GM12873 (cell line): ENCODE measurements at regions not wholly inside any gene's neighbourhood (a gene's known extent, or its start where the extent isn't known, plus 50 kb on each side); places are given as distances from the start of the nearest gene placed in this dataset.

Experiments used
- TF ChIP-seq, protein P1 (sequence below): IDR thresholded peaks from 2 replicates; pipeline ENCODE4 v1.5.1; 2012; ENCODE audit warnings: low read depth, mild to moderate bottlenecking, moderate library complexity, low read length, control low read depth; ENCODE audit not compliant: insufficient read depth; ENCODE audit errors: missing control alignments

DNA sequence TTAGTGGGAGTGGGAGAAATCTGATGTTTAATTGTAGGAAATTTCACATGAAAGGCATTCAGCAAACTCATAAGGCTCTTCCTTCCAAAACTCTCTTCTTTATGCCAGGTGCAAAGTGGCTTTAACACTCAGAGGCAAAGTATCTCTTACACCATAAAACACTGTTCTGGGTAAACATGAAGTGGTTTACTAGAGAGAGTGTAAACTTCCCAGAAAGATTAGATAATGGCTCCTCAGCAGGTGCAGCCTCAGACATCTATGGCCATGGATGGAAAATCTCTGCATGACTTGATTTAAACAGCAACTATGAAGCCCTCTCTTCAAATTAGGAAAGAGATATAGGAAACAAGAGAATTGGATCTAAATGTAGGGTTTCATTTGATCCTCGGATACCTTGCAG lies 583.1 kb upstream of the SALL1 start:
- TF ChIP-seq, protein P1, sequence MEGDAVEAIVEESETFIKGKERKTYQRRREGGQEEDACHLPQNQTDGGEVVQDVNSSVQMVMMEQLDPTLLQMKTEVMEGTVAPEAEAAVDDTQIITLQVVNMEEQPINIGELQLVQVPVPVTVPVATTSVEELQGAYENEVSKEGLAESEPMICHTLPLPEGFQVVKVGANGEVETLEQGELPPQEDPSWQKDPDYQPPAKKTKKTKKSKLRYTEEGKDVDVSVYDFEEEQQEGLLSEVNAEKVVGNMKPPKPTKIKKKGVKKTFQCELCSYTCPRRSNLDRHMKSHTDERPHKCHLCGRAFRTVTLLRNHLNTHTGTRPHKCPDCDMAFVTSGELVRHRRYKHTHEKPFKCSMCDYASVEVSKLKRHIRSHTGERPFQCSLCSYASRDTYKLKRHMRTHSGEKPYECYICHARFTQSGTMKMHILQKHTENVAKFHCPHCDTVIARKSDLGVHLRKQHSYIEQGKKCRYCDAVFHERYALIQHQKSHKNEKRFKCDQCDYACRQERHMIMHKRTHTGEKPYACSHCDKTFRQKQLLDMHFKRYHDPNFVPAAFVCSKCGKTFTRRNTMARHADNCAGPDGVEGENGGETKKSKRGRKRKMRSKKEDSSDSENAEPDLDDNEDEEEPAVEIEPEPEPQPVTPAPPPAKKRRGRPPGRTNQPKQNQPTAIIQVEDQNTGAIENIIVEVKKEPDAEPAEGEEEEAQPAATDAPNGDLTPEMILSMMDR, result no peak

DNA sequence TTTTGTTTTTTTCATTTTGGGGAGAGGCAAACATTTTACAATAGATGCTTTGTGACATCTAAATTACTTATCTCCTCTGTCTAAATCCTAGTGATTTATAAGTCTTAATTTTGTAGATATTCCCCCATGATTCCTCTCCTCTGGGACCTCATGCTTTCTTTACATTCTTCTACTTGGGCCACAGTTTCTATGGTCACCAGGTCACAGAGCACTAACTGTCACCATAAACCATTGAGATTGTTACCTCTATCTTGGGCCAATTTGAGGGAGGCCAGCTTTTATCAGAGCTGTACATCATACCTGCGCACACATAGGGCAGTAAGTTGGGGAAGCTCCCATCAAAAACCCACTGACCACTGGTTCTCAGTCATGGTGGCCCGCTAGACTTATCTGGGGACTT lies 582.1 kb upstream of the SALL1 start:
- TF ChIP-seq, protein P1, result no peak

DNA sequence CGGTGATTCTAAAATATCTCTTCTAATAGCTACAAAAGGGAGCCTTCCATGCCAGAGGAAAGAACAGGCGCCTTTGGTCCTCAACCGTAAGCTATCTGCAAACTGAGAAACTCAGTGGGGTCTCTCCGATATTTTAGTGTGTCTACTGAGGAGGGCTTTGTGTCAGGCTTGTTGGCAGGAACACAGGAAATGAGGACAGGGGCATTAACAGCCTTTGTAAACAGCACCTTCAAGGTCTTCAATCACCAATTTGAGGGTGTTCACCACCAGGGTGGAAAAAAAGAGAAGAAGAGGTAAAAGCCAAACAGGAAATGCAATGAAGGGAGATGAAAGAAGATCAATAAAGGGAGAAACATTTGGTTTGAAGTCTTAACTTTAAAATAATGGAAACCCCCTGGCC lies 580.1 kb upstream of the SALL1 start:
- TF ChIP-seq, protein P1, result no peak

DNA sequence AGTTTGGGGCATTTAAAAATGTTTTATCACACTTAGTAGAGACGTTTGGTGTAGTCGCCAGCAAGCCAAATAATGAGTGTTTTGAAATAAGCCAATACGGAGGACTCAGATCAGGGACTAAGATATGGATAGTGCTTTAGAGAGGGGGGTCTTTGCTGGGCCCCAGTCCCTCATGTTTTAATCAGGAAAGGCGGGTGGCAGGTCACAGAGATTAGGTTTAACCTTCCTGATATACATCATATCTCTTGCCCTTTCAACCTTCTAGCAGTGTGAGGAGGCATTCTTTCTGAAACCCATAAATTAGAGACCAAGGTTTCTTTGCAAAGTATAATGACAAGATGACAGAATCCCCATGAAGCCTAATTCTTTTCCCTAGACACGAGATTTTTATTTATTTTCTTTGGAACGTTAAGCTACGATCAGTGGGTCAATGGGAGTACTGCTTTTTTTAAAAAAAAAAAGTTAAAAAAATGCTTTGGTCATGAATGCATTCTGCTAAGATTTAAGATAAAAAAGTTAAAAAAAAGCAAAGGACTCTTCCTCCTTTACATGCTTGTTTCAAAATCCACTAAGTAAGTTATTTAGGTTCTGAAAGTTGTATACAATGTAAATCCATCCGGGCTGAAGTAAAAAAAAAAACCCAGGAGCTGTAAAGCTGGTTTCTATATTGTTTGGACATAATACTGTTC lies 572.1 kb upstream of the SALL1 start:
- TF ChIP-seq, protein P1, result no peak

DNA sequence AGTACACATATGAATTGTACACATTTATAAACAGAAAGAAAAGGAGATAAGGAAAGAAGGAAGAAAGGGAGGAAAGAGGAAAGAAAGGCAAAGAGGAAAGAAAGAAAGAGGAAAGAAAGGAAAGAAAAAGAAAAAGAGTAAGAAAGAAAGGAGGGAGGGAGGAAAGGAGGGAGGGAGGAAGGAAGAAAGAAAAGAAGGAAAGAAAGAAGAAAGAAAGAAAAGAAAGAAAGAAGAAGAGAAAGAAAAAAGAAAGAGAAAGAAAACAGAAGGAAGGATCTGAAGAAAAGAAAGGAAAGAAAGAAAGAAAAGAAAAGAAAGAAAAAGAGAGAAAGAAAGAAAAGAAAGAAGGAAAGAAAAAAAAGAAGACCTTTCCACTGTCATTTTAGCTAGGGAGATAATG lies 571.4 kb upstream of the SALL1 start:
- TF ChIP-seq, protein P1, result no peak

DNA sequence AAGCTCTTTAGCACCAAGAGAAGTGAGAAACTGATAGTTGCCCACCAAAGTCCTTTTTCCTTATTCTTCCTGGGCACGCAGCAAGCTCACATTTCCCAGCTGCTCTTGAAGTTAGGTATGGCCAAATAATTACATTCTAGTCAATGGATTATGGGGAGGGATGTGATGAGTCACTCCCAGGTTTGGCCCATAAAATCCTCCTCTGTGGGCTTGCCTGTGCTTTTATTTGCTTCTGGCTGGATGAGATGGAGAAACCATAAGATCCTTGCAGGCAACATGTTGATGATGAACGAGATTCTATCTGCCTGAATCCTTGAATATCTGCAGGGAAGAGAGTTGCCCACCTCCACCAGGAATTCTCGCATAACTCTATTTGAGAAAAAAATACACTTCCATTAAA lies 568.3 kb upstream of the SALL1 start:
- TF ChIP-seq, protein P1, result no peak

DNA sequence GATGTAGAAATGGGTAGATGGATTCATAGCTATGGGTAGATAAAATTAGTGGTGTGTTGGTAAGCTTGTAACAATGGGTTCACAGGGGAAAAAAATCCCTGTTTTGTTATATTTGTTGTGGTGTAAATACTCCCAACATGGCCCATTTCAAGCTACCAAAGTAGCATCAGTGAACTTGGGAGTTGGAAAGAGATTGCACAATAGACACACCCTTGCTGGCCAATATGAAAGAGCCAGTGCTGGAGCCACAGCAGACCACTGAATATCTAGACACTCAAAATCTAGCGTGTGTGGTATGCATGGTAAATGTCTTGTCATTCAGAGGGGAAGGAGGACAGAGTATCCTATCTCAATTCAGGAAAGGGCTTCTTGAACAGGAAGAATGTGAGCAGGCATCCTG lies 565.1 kb upstream of the SALL1 start:
- TF ChIP-seq, protein P1, result no peak
